ENCODE measurements at regions not wholly inside any gene's neighbourhood (a gene's known extent, or its start where the extent isn't known, plus 50 kb on each side); places are given as distances from the start of the nearest gene placed in this dataset.

GRCh38 chr4:54496412-54496811 lies 161.3 kb upstream of the KIT start:
- DNase-seq, result no peak

- DNase-seq, result no peak
These were observed 159.8 kb upstream of the KIT start for GRCh38 chr4:54497947-54498346.

- no peak for DNase-seq
These were observed 159.1 kb upstream of the KIT start for GRCh38 chr4:54498661-54499111.

GRCh38 chr4:54499308-54500074 lies 158.3 kb upstream of the KIT start:
- DNase-seq, result no peak

- no peak for DNase-seq
These were observed 152.4 kb upstream of the KIT start for GRCh38 chr4:54505362-54505761.

- DNase-seq, result no peak
These were observed 151.8 kb upstream of the KIT start for GRCh38 chr4:54505996-54506395.

GRCh38 chr4:54509057-54509456 lies 148.7 kb upstream of the KIT start:
- DNase-seq, result no peak

- no peak for DNase-seq
These were observed 144.6 kb upstream of the KIT start for GRCh38 chr4:54513204-54513603.

- no peak for DNase-seq
These were observed 144.0 kb upstream of the KIT start for GRCh38 chr4:54513741-54514140.

- DNase-seq, result no peak
These were observed 141.1 kb upstream of the KIT start for GRCh38 chr4:54516556-54517215.

- DNase-seq, result no peak
These were observed 139.8 kb upstream of the KIT start for GRCh38 chr4:54517781-54518444.

GRCh38 chr4:54525602-54526001 lies 132.2 kb upstream of the KIT start:
- no peak for DNase-seq

GRCh38 chr4:54526560-54526959 lies 131.2 kb upstream of the KIT start:
- DNase-seq, result no peak

GRCh38 chr4:54527532-54527931 lies 130.2 kb upstream of the KIT start:
- DNase-seq, result peak; percentile 46

GRCh38 chr4:54539500-54540029 lies 118.2 kb upstream of the KIT start:
- peak; percentile 71 for DNase-seq

- no peak for DNase-seq
These were observed 116.8 kb upstream of the KIT start for GRCh38 chr4:54540931-54541330.

- no peak for DNase-seq
These were observed 116.2 kb upstream of the KIT start for GRCh38 chr4:54541426-54542118.

- no peak for DNase-seq
These were observed 115.7 kb upstream of the KIT start for GRCh38 chr4:54542119-54542438.

- no peak for DNase-seq
These were observed 115.2 kb upstream of the KIT start for GRCh38 chr4:54542540-54543041.

- DNase-seq, result no peak
These were observed 114.5 kb upstream of the KIT start for GRCh38 chr4:54543088-54543795.

- no peak for DNase-seq
These were observed 111.9 kb upstream of the KIT start for GRCh38 chr4:54545663-54546424.
